K562 (cell line): ENCODE measurements at regions not wholly inside any gene's neighbourhood (a gene's known extent, or its start where the extent isn't known, plus 50 kb on each side); places are given as distances from the start of the nearest gene placed in this dataset.

Experiments
- ATAC-seq: fragments of 200-7000 bp; cut with Tn5 transposase; 3 replicates; pipeline ENCODE4 v1.9.1; 2020; ENCODE audit warnings: moderate library complexity
- BruUV-seq: library from RNA; stranded (reverse); fragments of 400-500 nt; replicated peaks from 2 replicates; lab custom pipeline; 2021; lab: Mats Ljungman, UMichigan
- CTCF ChIA-PET: fragments of 300-600 bp; formaldehyde crosslinking; extraction: SDS; loops from one replicate; lab custom pipeline; 2021; ENCODE audit warnings: low intra/inter-chr PET ratio; lab: Yijun Ruan, JAX
- POLR2A ChIA-PET: fragments of 300-600, 350-650 bp; sonication (Branson Sonifier 250); formaldehyde crosslinking; extraction: SDS; loops from one replicate; lab custom pipeline; 2021; ENCODE audit warnings: antibody characterized with exemption, inconsistent platforms; lab: Yijun Ruan, JAX
- DNase-seq, 4 experiments: peaks; one replicate each; pipeline versions ENCODE4 v3.0.0 to v3.0.0-alpha.2; 2011 to 2018; ENCODE audit warnings: low spot score in 3 of 4, mixed read lengths in 3 of 4; ENCODE audit errors: extremely low read depth in 1 of 4
- FAIRE-seq: peaks from 2 replicates; lab custom pipeline; 2011; peaks lifted over from hg19 to GRCh38; lab: Jason Lieb, UNC
- H2AFZ ChIP-seq: 2 replicates; pipeline ENCODE4 v1.6.0; 2011; ENCODE audit warnings: low read depth, low read length, control low read depth, inconsistent platforms
- H3K27ac ChIP-seq: fragments of 200-600 bp; 3 replicates; pipeline ENCODE4 v1.8.0; 2011; ENCODE audit warnings: low read depth, mild to moderate bottlenecking, control low read depth, inconsistent platforms, low read length, moderate library complexity, mixed read lengths; ENCODE audit errors: extremely low read depth
- H3K27me3 ChIP-seq, 2 experiments: fragments of 300-600 bp in 1 of 2; 2 replicates in 1 of 2; 3 replicates in 1 of 2; pipeline versions ENCODE4 v1.6.0 to v1.8.0; 2011; ENCODE audit warnings: inconsistent platforms in 2 of 2, low read length in 2 of 2, mild to moderate bottlenecking in 1 of 2, mixed read lengths in 1 of 2, moderate library complexity in 1 of 2; ENCODE audit not compliant: control insufficient read depth in 2 of 2, insufficient read depth in 2 of 2
- H3K36me3 ChIP-seq: fragments of 300-600 bp; 3 replicates; pipeline ENCODE4 v1.8.0; 2011; ENCODE audit warnings: mild to moderate bottlenecking, low read length, inconsistent platforms; ENCODE audit not compliant: control insufficient read depth, insufficient read depth
- H3K4me1 ChIP-seq, 2 experiments: fragments of 200-600 bp in 1 of 2; replicated peaks in 1 of 2; 2 replicates in 1 of 2; 3 replicates in 1 of 2; pipeline versions ENCODE4 v1.5.1 to v1.8.0; 2011; ENCODE audit warnings: inconsistent platforms in 2 of 2, low read length in 2 of 2, mild to moderate bottlenecking in 1 of 2, mixed read lengths in 1 of 2, moderate library complexity in 1 of 2; ENCODE audit not compliant: control insufficient read depth in 2 of 2, insufficient read depth in 2 of 2
- H3K4me2 ChIP-seq: 2 replicates; pipeline ENCODE4 v1.6.1; 2011; ENCODE audit warnings: low read length, control low read depth, inconsistent platforms, mixed read lengths; ENCODE audit not compliant: insufficient read depth
- H3K4me3 ChIP-seq: fragments of 200-600 bp; sonication (generic), shearing (Covaris generic); 2 replicates; pipeline ENCODE4 v1.5.1; 2016; ENCODE audit warnings: control low read depth, inconsistent platforms
- H3K79me2 ChIP-seq: fragments of 200-600 bp; 3 replicates; pipeline ENCODE4 v1.8.0; 2011; ENCODE audit warnings: low read length, inconsistent platforms; ENCODE audit not compliant: control insufficient read depth, insufficient read depth
- H3K9ac ChIP-seq, 2 experiments: 2 replicates each; pipeline versions ENCODE4 v1.6.0 to v1.6.1; 2011; ENCODE audit warnings: low read depth in 2 of 2, low read length in 2 of 2, control low read depth in 1 of 2, inconsistent platforms in 1 of 2, mild to moderate bottlenecking in 1 of 2, mixed read lengths in 1 of 2; ENCODE audit not compliant: insufficient read depth in 1 of 2
- H3K9me1 ChIP-seq: one replicate; pipeline ENCODE4 v1.6.0; 2011; ENCODE audit warnings: inconsistent platforms, mild to moderate bottlenecking, low read length, moderate library complexity; ENCODE audit not compliant: control insufficient read depth, insufficient read depth
- H3K9me3 ChIP-seq: replicated peaks from 2 replicates; pipeline ENCODE4 v1.5.1; 2011; ENCODE audit warnings: low read depth, low read length, inconsistent platforms; ENCODE audit not compliant: control insufficient read depth, insufficient read depth
- H4K20me1 ChIP-seq: replicated peaks from 2 replicates; pipeline ENCODE4 v1.6.1; 2011; ENCODE audit warnings: low read length, inconsistent platforms, mixed read lengths; ENCODE audit not compliant: control insufficient read depth, insufficient read depth
- ADNP ChIP-seq: fragments of 200-800 bp; sonication (Bioruptor generic); IDR thresholded peaks from 2 replicates; pipeline ENCODE4 v1.6.1; 2016; ENCODE audit warnings: missing genetic modification characterization, missing compliant biosample characterization
- CBFA2T2 ChIP-seq: fragments of 450-650 bp; conservative IDR thresholded peaks from 2 replicates; pipeline ENCODE4 v1.6.1; 2017; ENCODE audit warnings: mild to moderate bottlenecking
- ERF ChIP-seq: fragments of 450-650 bp; formaldehyde crosslinking; IDR thresholded peaks from 2 replicates; pipeline ENCODE4 v1.4.0; 2020; ENCODE audit warnings: mild to moderate bottlenecking, mixed read lengths
- FOXK1 ChIP-seq: sonication (generic); formaldehyde crosslinking; IDR thresholded peaks from 2 replicates; pipeline ENCODE4 v1.8.0; 2022; ENCODE audit warnings: missing genetic modification reagents, mild to moderate bottlenecking, borderline replicate concordance
- NELFE ChIP-seq: IDR thresholded peaks from 2 replicates; pipeline ENCODE4 v1.6.1; 2011; ENCODE audit warnings: mild to moderate bottlenecking; ENCODE audit not compliant: insufficient read depth, insufficient read length
- POLR2B ChIP-seq: fragments of 450-650 bp; IDR thresholded peaks from 2 replicates; pipeline ENCODE4 v1.6.1; 2018; ENCODE audit warnings: low read depth; ENCODE audit not compliant: partially characterized antibody
- RB1 ChIP-seq: fragments of 450-650 bp; IDR thresholded peaks from 2 replicates; pipeline ENCODE4 v1.6.1; 2017; ENCODE audit warnings: low read depth, mild to moderate bottlenecking
- SAFB ChIP-seq: fragments of 200-400 bp; formaldehyde crosslinking; IDR thresholded peaks from 2 replicates; pipeline ENCODE4 v1.6.1; 2017; ENCODE audit warnings: low read depth, low read length, borderline replicate concordance
- TCF3 ChIP-seq: sonication (generic); formaldehyde crosslinking; IDR thresholded peaks from 2 replicates; pipeline ENCODE4 v1.4.0; 2020; ENCODE audit warnings: mild to moderate bottlenecking, missing genetic modification reagents
- ZKSCAN3 ChIP-seq: fragments of 250-450 bp; sonication (Bioruptor Pico); IDR thresholded peaks from 2 replicates; pipeline ENCODE4 v1.4.0; 2020
- ZNF175 ChIP-seq: fragments of 200-800 bp; sonication (Bioruptor generic); IDR thresholded peaks from 2 replicates; pipeline ENCODE4 v1.6.1; 2016; ENCODE audit warnings: low read depth, mild to moderate bottlenecking, missing genetic modification characterization, missing compliant biosample characterization
- ZNF764 ChIP-seq: fragments of 250-450 bp; sonication (Bioruptor Pico); IDR thresholded peaks from 2 replicates; pipeline ENCODE4 v1.4.0; 2020; ENCODE audit warnings: low read depth, mild to moderate bottlenecking, moderate library complexity
- WGBS: fragments of 100-300 bp; shearing (Covaris generic); methylation state at CpG from one replicate; pipeline ENCODE4 v1.1.6; 2016; ENCODE audit warnings: low coverage, mixed read lengths; ENCODE audit not compliant: insufficient coverage; ENCODE audit errors: missing lambda C conversion rate; 5-methylcytosine and 5-hydroxymethylcytosine counted together
- in situ Hi-C: fragments of 300-500 bp; cut with MboI; formaldehyde crosslinking; loops from 4 replicates; pipeline ENCODE4 v1.15.0; 2018; ENCODE audit warnings: inconsistent platforms, mixed read lengths
- intact Hi-C: fragments of 100-400 bp; cut with micrococcal nuclease; formaldehyde crosslinking; loops from 2 replicates; pipeline ENCODE4 v1.14.2; 2022

DNA sequence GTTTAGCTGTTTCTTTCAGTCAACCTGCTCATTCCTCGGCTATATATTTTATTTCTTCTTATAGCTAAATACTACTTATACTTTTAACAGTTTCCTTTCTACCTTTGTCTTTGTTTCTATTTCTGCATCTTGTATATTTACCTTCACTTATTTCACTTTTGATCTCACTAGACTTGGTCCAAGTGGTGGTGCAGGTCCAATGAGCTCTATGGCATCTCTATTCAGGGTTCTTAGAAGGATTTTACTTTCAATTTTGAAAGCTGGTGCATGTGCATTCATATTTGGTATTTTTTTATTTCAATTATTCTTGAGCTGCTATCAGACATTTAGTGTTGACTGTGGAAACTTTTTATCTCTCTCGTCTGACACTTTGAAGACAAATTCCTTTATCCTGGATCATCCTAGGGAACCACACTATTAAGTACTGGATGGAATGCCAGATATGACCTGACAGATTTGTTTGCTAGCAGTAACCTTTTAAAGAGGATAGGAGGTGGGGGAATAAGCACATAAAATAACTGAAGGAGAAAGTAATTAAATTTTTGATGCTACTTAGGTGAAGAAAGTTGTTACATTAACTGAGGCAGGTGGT lies 123.1 kb upstream of the PJA2 start:
- no TSS peak for BruUV-seq
- Histone ChIP-seq H3K9me3 (no peaks in the 10 kb centered on the region), H3K9ac (no peak overlapping the region), H3K9me1 (no peaks in the 10 kb centered on the region), H3K36me3 (no peaks in the 10 kb centered on the region), H3K4me2 (no peak overlapping the region), H2AFZ (no peak overlapping the region), H3K4me3 (no peak overlapping the region), H4K20me1 (no peaks in the 10 kb centered on the region), H3K27ac (no peak overlapping the region), H3K4me1 (no peaks in the 10 kb centered on the region), H3K27me3 (0 out of 5 replicates have a peak, but pooled peaks cover 0 to 3% of the 10 kb centered on the region in 2 experiments), H3K79me2 (no peaks in the 10 kb centered on the region)
- POLR2A ChIA-PET, result no interaction called here
- in situ Hi-C loops (no loop called here), intact Hi-C loops (no loop called here)
- 0% methylated on average over 2 of the region's 2 CpGs for WGBS
- CTCF ChIA-PET, result no interaction called here
- DNase-seq, result no peak
- no peak for ATAC-seq
- TF ChIP-seq RB1, result no peak
- no peak for TF ChIP-seq TCF3 (CRISPR knock-in tag)
- TF ChIP-seq SAFB, result no peak
- TF ChIP-seq ADNP (tag), result no peak
- TF ChIP-seq ZNF175 (CRISPR knock-in tag), result no peak
- TF ChIP-seq ERF, result no peak
- TF ChIP-seq CBFA2T2, result no peak
- no peak for TF ChIP-seq ZKSCAN3 (CRISPR knock-in tag)
- no peak for TF ChIP-seq FOXK1 (CRISPR knock-in tag)
- no peak for TF ChIP-seq ZNF764 (CRISPR knock-in tag)
- no peak for TF ChIP-seq NELFE
- no peak for TF ChIP-seq POLR2B
- no peak for FAIRE-seq
